HG03469 (cell line): ENCODE measurements at regions not wholly inside any gene's neighbourhood (a gene's known extent, or its start where the extent isn't known, plus 50 kb on each side); places are given as distances from the start of the nearest gene placed in this dataset.
"Not testable (repeated sequence)": the region's sequence is repeated elsewhere in the genome, so short reads cannot be mapped to it uniquely, and the experiment has no call there.

Source experiments
- ATAC-seq: cut with Tn5 transposase; IDR thresholded peaks from one replicate; pipeline ENCODE4 v1.9.1; 2021; ENCODE audit warnings: mild to moderate bottlenecking, moderate library complexity, moderate number of reproducible peaks; ENCODE audit not compliant: unreplicated experiment

DNA sequence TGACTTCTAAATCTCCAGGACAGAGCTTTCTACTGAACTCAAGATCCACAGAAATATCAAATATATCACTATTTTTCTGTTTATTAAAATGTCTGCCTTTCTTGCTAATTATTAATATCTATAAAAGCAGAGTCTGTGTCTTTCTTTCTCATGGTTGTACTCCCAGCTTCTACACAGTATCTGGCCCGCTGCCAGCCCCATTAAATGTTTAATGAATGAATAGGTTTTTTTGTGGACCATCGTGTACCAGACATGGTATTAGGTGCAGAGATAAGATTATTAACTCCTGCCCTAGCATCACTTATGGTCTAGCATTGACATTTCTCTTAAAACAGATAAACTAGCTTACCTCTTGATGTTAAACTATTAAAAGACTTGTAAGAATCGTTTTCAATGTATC is 111.4 kb upstream of the RBMS3 start:
- no peak for ATAC-seq

DNA sequence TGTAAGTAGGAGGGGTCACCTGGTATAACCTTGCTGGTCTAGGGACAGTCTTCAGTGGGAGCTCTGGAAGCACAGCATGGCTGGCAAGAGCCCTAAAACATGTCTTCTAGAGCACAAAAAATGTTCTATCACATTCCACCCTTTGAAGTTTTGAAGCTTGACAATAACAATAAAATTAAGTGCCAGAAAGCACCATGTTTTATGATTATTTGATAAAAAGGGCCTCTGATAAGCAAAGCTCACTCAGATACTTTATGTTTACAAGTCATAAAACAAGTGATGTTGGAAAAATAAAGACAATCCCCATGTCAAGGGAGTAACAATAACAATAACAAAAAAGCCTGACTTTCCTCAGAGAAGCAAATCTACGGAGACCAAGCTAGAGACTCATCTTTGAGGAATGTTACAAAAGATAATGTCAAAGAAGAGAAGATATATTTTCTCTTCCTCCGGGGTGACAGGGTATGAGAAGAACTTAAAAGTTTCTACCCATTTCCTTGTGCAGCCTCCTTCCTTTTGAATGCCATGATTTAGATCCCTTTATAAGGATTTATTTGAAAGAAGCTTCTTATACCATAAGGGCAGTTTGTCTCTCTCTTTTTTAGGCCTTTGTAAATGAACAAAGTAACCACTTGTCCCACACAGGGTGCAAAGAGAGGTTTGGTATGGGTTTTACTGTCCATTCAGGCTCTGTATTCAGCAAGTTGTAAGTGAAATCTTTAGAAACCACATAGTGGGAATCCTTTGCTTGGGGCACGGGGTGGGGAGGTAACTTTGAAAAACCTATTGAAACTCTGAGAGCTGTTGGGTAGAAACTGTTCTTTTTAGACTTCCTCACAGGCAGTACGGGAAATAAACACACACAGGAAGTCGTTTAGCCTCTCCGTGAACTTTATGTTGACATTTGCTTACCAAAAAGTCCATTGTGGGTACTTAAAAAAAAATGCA is 109.6 kb upstream of the RBMS3 start:
- no peak for ATAC-seq

DNA sequence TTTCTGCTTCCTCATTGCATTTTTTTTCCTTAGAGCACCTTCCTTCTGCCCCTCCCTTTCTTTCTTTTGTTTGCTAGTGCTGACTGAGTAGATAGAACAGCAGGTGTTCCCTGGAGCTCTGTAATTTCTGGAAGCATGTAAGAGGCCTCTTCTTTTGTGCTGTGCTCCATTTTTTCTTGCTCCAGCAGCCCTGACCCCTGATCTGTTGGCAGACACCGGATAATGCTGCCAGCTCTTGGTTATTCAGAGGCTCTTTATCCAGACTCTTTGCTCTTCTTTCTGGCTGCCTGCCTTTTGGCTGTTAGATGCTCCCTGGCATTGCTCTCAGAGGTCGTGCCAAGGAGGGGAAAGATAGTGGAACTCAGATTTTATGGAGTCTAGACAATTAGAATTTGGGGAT is 104.4 kb upstream of the RBMS3 start:
- no peak for ATAC-seq

DNA sequence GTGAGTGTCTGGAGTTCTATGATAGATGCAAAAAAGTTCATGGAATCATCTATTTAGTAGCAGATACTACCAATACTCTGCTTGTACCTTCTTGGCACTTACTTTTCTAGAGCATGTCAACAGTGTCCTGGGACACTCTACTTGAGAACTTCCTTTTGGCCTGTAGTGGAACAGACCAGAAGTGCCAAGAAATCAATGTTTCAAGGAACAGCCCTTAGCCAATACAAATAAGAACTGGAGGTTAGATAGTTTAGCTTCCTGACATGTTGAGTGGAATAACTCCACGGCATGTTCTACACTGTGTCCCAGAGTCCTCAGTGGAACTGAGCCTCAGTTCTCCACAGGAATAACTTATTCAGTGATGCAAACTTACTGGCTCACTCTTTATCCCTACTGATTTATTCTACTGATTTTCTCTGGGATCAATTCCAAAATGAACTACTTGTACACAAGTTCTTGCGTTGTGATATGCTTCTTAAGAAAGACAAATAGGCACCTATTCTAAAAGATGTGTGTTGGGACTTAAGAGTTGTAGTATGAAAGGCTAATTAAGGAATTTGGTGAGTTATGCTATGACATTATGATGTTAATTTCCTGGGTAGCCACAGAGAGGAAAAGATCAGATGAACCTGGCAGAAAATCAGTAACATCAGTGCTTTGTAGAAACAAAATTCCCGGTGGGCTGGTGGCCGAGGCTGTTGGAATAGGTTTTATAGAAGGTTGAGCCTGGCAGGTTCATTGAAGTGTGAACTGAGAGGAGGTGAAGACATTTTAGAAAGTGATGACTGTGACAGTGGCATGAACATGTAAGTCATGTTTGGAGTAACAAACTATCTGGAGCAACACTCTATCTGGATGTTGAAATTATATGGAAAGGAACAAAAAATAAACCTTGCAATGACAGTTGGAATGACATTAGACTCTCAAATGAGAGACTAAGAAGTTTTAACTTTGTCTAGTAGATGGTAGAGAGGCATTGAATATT is 101.8 kb upstream of the RBMS3 start:
- no peak for ATAC-seq

DNA sequence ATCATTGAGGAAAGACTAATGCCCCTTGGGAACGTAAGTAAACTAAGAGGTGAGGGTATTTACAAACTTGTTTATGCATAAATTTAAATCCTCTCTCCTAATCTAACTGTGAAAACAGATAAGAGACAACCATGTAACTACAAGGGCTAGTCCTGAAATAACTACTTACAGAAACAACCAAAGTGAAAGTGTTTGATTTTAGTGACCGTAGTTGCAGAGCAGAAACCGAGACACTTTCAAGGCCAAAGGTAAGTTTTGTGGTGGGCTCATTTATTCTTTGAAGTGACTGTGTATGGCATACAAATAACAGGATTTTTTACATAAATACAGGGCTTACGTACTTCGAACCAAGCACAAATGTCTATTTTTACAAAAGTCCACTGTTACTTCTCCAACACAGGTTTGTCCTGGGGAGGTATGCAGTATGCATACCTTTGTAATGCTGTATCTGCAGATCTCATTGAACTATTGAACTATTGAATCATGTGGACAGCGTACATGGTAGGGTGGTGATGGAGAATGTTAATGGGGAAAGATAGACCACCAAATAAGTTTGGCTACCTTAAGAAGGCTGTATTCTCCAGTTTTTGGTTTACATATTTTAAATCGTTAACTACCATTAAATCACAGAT is 99.6 kb upstream of the RBMS3 start:
- ATAC-seq = peak; percentile 58

DNA sequence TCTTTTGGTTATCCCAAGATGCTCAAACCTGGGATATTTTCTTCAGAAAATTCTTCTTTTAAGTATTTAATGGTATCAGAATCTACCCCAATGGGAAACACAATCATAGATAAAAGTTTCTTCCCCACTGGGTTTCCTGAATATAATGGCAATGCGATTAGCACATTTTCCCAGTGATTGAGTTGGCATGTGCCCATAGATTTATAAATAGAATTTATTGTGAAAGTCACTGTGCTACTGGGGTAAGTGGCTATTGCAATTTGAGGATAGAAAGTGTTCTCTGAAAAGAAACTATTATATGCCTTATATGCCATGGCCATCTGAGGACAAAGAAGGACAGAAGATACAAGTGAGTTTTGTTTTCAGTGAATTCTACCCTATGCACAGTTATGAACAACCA is 99.0 kb upstream of the RBMS3 start:
- no peak for ATAC-seq

DNA sequence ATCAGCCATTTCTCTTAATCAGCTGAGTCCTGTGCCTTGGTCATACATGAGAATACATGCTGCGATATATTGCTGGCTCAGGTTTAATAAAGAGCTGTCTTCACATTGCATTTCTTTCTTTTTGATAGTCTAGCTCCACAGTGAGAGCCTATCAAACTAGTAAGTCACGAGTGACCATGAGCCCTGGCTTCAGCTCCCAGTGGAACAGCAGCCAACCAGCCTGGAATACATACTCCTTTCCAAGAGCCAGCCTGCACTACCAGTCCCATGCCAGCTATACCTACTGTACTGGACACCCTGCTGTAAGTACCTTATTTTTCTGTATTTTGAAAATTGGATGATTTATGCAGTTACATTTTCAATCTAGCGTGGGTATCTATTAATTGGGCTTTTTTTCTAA is 98.0 kb upstream of the RBMS3 start:
- not testable (repeated sequence) for ATAC-seq

DNA sequence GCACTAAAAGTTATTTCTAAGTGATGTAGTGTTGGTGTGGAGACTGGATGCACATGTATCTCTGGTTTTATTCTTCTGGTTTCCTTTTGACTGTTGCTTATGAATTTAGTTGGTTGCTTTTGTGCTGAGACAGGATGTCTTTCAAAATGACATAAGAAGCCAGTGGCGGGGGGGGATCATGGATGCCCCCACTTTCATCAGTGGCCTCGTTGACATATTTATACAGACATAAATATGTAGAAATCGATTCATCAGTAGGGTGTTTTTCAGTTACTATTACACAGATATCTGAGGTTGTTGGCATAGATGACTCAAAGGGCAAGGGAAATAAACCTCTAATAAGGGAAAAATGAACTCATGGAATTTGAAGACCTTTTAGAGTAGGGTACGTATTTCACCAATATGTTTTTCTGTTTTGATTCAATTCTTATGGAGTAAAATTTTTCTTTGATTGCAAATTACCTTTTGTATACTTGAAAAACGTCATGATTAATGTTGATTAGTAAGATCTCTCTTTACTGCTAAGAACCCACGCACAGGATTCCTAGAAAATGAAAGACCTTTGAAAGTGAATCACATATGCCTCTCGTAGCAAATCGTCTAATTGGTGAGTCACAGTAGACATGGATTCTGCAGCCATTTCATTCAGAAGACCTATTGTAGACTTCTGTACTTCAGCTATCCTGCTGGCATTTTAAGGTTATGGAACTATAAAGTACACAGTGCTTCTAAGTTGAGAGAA is 97.4 kb upstream of the RBMS3 start:
- no peak for ATAC-seq

DNA sequence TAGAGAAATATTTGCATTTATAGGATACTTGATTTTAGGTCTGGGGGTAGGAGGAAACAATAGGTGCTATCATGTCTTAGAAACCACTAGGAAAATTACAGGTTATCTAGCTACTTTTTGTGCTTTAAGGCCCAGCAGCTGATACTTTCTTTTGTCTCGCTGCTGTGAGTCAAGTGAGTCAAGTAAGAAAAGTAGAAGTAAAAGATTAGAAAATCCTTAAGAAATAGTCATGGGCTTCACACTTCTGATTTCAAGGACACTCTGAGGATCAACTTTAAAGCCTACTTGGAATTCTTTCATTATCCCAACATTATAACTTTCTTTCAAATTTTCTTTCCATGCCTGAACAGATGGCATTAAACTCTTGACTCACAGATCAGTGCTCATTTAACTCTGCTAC is 95.2 kb upstream of the RBMS3 start:
- ATAC-seq = no peak

DNA sequence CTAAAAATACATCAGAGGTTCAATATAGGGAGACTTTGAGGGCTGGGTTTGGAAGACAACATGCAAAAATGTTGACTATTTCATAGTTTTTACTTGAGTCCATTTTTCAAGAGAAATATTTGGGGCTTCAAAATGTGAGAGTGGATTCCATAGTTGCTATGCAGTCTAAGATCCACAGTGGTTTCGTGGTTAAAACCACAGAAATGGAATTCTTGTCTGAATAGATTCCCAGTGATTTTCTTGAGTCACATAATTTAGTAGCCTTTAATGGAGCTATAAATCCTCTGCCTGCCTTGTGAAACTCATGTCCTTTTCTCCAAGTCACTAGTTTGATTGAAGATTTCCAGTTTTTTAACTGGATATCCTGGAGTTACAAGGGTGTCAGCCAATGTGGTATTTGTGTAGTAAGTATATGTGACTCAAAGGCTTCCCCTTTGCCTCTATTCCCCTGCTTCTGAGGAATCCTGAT is 94.7 kb upstream of the RBMS3 start:
- no peak for ATAC-seq

DNA sequence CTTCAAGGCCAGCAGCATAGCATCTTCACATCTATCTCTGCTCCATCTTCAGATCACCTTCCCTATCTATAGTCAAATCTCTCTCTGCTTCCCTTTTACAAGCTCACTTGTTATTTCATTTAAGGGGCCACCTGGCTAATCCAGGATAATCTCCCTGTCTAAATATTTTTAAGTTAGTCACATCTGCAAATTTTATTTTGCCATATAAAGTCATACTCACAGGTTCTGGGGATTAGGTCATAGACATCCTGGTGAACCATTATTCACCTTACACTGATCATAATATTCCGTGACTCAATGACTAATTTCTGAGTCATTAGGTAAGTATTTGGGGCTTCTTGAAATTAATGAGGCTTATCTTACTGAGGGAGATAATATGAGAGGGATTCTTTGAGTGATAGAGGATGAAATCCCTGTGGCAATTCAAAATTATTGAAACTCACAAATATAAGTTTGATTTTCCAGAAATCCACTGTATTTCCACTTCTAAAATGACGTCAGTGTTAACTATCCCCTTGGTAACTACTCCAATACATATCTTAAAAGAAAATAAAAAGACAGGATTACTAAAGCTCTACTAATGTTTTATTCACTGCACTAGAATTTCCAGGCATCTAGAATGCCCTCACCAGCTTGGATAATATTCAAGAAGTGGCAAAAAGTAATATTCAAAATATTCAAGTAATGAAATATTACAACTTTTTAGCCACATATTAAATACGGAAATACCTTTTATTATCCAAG is 93.7 kb upstream of the RBMS3 start:
- ATAC-seq = no peak

DNA sequence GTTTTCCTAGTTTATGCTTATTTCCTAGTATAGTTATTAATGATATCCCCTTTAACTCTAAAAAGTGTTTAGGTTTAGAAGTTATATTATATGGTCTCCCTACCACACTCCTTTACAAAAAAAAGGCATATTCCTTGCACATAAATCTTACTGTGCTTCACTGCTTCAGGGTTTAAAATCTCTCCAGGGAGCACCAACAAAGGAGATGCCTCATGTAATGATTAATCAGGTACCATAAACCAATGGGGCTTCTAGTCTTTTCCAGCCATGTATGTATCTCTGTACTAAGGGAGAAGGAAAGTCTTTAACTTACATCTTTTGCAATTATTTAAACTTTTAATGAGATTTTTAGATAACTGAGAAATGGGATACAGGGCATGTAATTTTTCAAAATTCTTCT is 91.5 kb upstream of the RBMS3 start:
- no peak for ATAC-seq

DNA sequence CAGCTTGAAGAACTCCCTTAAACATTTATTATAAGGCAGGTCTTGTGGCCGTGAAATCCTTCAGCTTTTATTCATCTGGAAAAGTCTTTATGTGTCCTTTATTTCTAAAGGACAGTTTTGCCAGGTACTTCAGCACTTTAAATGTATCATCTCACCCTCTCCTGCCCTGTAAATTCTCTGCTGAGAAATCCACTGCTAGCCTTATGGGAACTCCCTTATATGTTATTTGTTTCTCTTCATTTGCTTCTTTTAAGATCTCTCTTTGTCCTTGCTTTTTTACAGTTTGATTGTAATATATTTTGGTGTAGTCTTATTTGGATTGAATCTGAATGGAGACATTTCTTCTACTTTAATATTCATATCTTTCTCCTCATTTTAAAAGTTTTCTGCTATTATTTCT is 86.7 kb upstream of the RBMS3 start:
- no peak for ATAC-seq

DNA sequence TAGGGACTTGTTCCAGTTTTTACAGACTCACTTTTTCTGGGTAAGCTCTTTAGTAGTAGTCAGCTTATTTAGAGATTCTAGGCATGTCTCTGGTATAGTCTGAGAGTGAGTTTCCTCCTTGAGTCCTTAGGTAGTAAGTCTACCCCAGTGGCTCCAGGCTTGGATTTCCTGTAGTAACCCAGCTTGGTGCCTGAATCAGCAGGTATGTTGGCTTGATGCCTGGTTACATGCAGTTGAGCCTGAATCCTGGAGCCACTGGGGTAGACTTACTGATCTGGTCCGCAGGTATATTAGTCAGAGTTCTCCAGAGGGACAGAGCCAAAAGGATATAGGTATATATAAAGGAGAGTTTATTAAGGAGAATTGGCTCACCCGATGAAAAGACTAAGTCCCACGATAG is 85.8 kb upstream of the RBMS3 start:
- no peak for ATAC-seq

DNA sequence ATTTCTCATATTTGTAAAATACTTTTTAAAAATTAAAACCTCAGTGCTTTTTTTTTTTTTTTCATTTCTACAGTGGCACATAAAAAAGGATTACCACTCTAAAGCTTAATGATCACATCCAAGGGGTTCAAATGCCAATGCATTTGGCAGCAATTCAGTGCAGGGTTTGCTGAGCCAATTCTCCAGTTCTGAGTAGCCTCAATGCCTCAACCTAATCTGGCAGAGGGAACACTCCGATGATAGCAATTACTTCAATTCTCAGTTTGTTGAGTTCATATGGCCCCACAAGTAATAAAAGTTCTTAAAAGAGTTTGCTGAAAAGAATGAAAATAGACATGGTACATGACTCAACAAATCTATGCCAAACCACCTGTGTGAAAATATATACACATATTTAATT is 79.3 kb upstream of the RBMS3 start:
- no peak for ATAC-seq

DNA sequence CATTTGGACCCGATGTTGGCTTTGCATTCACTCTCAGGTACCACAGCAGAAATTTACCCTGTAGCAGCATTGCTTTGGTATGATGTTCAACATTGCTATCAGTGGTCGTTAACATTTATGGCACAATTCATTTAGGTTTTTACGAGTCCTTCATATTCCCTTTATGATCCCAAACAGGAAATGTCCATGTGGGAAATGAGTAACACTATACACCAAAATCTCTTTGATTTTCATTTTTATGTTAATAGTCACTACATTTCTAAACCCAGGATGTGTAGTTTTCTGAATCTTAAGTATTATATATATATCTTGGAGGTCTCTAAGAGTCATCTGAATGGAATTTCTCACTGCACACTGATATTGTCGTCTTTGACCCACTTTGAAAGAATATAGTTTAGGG is 78.5 kb upstream of the RBMS3 start:
- ATAC-seq = no peak

DNA sequence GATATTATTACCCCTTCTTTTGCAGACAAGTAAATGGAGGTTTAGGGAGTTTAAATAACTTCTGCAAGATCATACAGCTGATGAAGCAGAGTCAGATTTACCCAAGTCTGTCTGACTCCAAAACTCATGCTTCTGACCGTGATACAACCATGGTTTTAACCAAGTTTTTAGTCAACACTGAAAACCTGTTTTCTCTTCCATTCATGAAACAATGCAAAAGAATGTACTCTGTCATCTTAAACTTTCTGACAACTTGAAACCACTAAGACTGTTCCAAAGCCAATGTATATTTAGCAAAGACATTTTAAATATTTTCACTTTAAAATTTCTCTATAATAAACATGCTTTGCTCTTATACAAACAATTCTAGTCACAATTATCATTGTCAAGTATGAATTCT is 77.0 kb upstream of the RBMS3 start:
- no peak for ATAC-seq

DNA sequence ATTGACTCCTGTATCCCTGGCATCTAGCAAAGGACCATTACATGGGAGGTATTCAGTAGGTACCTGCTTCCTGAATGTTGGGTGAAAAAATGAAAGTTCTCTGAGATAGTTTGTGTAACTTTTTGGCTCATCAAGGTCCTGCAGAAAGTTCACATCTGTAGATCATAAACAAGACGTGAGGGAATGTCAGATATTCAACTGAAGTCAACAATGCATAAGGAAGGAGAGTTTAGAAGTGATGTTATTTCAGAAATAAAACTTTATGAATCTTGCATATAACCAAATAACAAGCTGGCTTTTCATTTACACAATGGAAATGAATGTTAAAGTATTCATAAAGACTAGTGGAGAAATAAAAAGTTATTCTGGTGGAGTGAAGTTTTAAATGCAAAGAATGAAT is 73.4 kb upstream of the RBMS3 start:
- no peak for ATAC-seq

DNA sequence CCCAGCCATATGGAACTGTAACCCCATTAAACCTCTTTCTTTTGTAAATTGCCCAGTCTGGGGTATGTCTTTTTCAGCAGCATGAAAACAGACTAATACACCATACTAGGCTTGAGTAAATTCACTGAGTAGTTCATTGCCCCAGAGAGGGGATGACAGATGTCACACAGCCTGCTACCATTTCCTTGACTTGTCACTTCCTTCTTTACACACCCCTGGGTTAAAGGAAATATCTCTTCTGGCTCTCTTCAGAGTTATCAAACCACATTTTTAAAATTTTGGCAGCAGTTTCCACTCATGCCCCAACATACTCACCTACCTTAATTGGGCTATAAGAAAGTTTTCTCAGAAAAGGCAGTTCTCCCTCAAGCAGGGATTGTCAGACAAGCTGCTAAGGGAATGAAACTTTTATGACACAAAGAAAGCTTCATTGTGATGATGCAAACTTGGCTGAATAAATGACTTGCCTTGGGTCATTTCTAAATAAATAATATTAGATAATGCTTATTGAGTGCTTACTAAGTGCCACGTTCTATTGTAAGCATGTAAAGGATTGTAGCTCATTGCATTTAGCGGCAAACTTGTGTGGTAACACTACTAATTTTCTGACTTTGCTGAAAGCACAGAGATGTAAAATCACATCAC is 68.0 kb upstream of the RBMS3 start:
- ATAC-seq = no peak
